HepG2 (cell line): ENCODE measurements at regions not wholly inside any gene's neighbourhood (a gene's known extent, or its start where the extent isn't known, plus 50 kb on each side); places are given as distances from the start of the nearest gene placed in this dataset.

Experiments
- CBX2 ChIP-seq, 2 experiments: fragments of 200-600 bp in 1 of 2; sonication (generic); formaldehyde crosslinking in 1 of 2; IDR thresholded peaks; 2 replicates each; pipeline versions ENCODE4 v1.7.0 to v1.8.1; 2018 to 2022; ENCODE audit warnings: low read depth in 2 of 2, low read length in 1 of 2, mild to moderate bottlenecking in 1 of 2, missing genetic modification reagents in 1 of 2
- HDAC2 ChIP-seq: sonication (generic); formaldehyde crosslinking; IDR thresholded peaks from 2 replicates; pipeline ENCODE4 v1.4.0; 2020; ENCODE audit warnings: missing genetic modification reagents
- SOX6 ChIP-seq, 2 experiments: fragments of 450-650 bp in 1 of 2; sonication (generic) in 1 of 2; formaldehyde crosslinking in 1 of 2; IDR thresholded peaks; 2 replicates each; pipeline versions ENCODE4 v1.4.0 to v1.6.1; 2017 to 2020; ENCODE audit warnings: antibody characterized with exemption in 1 of 2, mild to moderate bottlenecking in 1 of 2, missing genetic modification reagents in 1 of 2
- SP1 ChIP-seq, 2 experiments: fragments of 450-650 bp in 1 of 2; sonication (generic) in 1 of 2; formaldehyde crosslinking in 1 of 2; IDR thresholded peaks; 2 replicates each; pipeline versions ENCODE4 v1.4.0 to v1.6.1; 2016 to 2020; ENCODE audit warnings: missing genetic modification reagents in 1 of 2
- ZFP36 ChIP-seq: fragments of 150-350 bp; IDR thresholded peaks from 2 replicates; pipeline ENCODE4 v1.6.1; 2018; ENCODE audit warnings: borderline replicate concordance, low read length, low read depth; ENCODE audit not compliant: partially characterized antibody
- ZFY ChIP-seq: sonication (generic); formaldehyde crosslinking; IDR thresholded peaks from 2 replicates; pipeline ENCODE4 v1.4.0; 2020; ENCODE audit warnings: missing genetic modification reagents
- ZKSCAN1 ChIP-seq: fragments of 150-350 bp; IDR thresholded peaks from 2 replicates; pipeline ENCODE4 v1.6.1; 2014; ENCODE audit warnings: low read length
- ZNF101 ChIP-seq: sonication (generic); formaldehyde crosslinking; IDR thresholded peaks from 2 replicates; pipeline ENCODE4 v1.4.0; 2020; ENCODE audit warnings: mild to moderate bottlenecking, low read depth, missing genetic modification reagents, borderline replicate concordance
- ZNF546 ChIP-seq: sonication (generic); formaldehyde crosslinking; conservative IDR thresholded peaks from 2 replicates; pipeline ENCODE4 v1.8.1; 2023; ENCODE audit warnings: mild to moderate bottlenecking, missing genetic modification reagents
- ZNF597 ChIP-seq: sonication (generic); formaldehyde crosslinking; IDR thresholded peaks from 2 replicates; pipeline ENCODE4 v1.5.0; 2020; ENCODE audit warnings: missing genetic modification reagents
- ZNF720 ChIP-seq: sonication (generic); formaldehyde crosslinking; IDR thresholded peaks from 2 replicates; pipeline ENCODE4 v1.4.0; 2020; ENCODE audit warnings: missing genetic modification reagents
- TF ChIP-seq, protein P1 (sequence below): IDR thresholded peaks from 2 replicates; pipeline ENCODE4 v1.6.1; 2012; ENCODE audit warnings: low read length, improper control_type of control experiment
- TF ChIP-seq, protein P2 (sequence below): IDR thresholded peaks from 2 replicates; pipeline ENCODE4 v1.6.1; 2016; ENCODE audit warnings: mild to moderate bottlenecking
- TF ChIP-seq, protein P3 (sequence below): sonication (generic); formaldehyde crosslinking; IDR thresholded peaks from 2 replicates; pipeline ENCODE4 v1.4.0; 2020; ENCODE audit warnings: missing genetic modification reagents
- TF ChIP-seq, protein P4 (sequence below), 2 experiments: sonication (generic) in 1 of 2; formaldehyde crosslinking in 1 of 2; IDR thresholded peaks; 2 replicates each; pipeline versions ENCODE4 v1.4.0 to v1.6.1; 2018 to 2020; ENCODE audit warnings: missing genetic modification reagents in 2 of 2, borderline replicate concordance in 1 of 2, low read depth in 1 of 2, mild to moderate bottlenecking in 1 of 2, missing biosample characterization in 1 of 2
- TF ChIP-seq, protein P5 (sequence below): IDR thresholded peaks from 2 replicates; pipeline ENCODE4 v1.6.1; 2012; ENCODE audit warnings: inconsistent platforms

- TF ChIP-seq, protein P1, sequence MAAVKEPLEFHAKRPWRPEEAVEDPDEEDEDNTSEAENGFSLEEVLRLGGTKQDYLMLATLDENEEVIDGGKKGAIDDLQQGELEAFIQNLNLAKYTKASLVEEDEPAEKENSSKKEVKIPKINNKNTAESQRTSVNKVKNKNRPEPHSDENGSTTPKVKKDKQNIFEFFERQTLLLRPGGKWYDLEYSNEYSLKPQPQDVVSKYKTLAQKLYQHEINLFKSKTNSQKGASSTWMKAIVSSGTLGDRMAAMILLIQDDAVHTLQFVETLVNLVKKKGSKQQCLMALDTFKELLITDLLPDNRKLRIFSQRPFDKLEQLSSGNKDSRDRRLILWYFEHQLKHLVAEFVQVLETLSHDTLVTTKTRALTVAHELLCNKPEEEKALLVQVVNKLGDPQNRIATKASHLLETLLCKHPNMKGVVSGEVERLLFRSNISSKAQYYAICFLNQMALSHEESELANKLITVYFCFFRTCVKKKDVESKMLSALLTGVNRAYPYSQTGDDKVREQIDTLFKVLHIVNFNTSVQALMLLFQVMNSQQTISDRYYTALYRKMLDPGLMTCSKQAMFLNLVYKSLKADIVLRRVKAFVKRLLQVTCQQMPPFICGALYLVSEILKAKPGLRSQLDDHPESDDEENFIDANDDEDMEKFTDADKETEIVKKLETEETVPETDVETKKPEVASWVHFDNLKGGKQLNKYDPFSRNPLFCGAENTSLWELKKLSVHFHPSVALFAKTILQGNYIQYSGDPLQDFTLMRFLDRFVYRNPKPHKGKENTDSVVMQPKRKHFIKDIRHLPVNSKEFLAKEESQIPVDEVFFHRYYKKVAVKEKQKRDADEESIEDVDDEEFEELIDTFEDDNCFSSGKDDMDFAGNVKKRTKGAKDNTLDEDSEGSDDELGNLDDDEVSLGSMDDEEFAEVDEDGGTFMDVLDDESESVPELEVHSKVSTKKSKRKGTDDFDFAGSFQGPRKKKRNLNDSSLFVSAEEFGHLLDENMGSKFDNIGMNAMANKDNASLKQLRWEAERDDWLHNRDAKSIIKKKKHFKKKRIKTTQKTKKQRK: no peak
- TF ChIP-seq ZNF720 (CRISPR knock-in tag) (no peak), ZNF101 (no peak), ZKSCAN1 (no peak), SOX6 (IDR thresholded peaks at IDR 0.05) (no peak), SOX6 (CRISPR knock-in tag; IDR thresholded peaks at IDR 0.05) (peak; percentile 16; the same call in 1 of the 2 replicates), HDAC2 (CRISPR knock-in tag) (no peak), SP1 (IDR thresholded peaks at IDR 0.05) (no peak), SP1 (CRISPR knock-in tag; IDR thresholded peaks at IDR 0.05) (no peak), ZNF546 (CRISPR knock-in tag) (no peak), CBX2 (IDR thresholded peaks at IDR 0.05; ENCODE audit: low read depth, low read length) (no peak), CBX2 (CRISPR knock-in tag; IDR thresholded peaks at IDR 0.05; ENCODE audit: low read depth) (no peak), ZNF597 (CRISPR knock-in tag) (no peak), ZFY (CRISPR knock-in tag) (peak; percentile 30; the same call in 1 of the 2 replicates), ZFP36 (no peak)
- TF ChIP-seq, protein P2, sequence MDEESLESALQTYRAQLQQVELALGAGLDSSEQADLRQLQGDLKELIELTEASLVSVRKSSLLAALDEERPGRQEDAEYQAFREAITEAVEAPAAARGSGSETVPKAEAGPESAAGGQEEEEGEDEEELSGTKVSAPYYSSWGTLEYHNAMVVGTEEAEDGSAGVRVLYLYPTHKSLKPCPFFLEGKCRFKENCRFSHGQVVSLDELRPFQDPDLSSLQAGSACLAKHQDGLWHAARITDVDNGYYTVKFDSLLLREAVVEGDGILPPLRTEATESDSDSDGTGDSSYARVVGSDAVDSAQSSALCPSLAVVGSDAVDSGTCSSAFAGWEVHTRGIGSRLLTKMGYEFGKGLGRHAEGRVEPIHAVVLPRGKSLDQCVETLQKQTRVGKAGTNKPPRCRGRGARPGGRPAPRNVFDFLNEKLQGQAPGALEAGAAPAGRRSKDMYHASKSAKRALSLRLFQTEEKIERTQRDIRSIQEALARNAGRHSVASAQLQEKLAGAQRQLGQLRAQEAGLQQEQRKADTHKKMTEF: 0 out of 2 replicates have a peak, but pooled peaks have one; percentile 34
- TF ChIP-seq, protein P3, sequence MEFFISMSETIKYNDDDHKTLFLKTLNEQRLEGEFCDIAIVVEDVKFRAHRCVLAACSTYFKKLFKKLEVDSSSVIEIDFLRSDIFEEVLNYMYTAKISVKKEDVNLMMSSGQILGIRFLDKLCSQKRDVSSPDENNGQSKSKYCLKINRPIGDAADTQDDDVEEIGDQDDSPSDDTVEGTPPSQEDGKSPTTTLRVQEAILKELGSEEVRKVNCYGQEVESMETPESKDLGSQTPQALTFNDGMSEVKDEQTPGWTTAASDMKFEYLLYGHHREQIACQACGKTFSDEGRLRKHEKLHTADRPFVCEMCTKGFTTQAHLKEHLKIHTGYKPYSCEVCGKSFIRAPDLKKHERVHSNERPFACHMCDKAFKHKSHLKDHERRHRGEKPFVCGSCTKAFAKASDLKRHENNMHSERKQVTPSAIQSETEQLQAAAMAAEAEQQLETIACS (CRISPR knock-in tag): no peak
- TF ChIP-seq, protein P4, sequence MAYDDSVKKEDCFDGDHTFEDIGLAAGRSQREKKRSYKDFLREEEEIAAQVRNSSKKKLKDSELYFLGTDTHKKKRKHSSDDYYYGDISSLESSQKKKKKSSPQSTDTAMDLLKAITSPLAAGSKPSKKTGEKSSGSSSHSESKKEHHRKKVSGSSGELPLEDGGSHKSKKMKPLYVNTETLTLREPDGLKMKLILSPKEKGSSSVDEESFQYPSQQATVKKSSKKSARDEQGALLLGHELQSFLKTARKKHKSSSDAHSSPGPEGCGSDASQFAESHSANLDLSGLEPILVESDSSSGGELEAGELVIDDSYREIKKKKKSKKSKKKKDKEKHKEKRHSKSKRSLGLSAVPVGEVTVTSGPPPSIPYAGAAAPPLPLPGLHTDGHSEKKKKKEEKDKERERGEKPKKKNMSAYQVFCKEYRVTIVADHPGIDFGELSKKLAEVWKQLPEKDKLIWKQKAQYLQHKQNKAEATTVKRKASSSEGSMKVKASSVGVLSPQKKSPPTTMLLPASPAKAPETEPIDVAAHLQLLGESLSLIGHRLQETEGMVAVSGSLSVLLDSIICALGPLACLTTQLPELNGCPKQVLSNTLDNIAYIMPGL (CRISPR knock-in tag; IDR thresholded peaks at IDR 0.05; ENCODE audit: borderline replicate concordance in 1 of 2, low read depth in 1 of 2): no peak; a peak in 1 of 4 replicates
- TF ChIP-seq, protein P5, sequence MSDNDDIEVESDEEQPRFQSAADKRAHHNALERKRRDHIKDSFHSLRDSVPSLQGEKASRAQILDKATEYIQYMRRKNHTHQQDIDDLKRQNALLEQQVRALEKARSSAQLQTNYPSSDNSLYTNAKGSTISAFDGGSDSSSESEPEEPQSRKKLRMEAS: peak; percentile 54
Measured at GRCh38 chr2:62304429-62305417, 108.8 kb downstream of the B3GNT2 start (continued).
